Lower lobe of right lung (tissue), 2 donors: ENCODE measurements at regions not wholly inside any gene's neighbourhood (a gene's known extent, or its start where the extent isn't known, plus 50 kb on each side); places are given as distances from the start of the nearest gene placed in this dataset.

Experiments used
- ATAC-seq, 2 donors: fragments of 200-7000 bp; cut with Tn5 transposase; one replicate each; pipeline ENCODE4 v1.9.1; 2020 to 2022; ENCODE audit warnings: mild to moderate bottlenecking in 2 of 2, moderate library complexity in 2 of 2
- DNase-seq: peaks from one replicate; pipeline ENCODE4 v3.0.0-alpha.2; 2020
- H3K27ac ChIP-seq: fragments of 200-600 bp; one replicate; pipeline ENCODE4 v1.8.0; 2022
- H3K27me3 ChIP-seq: fragments of 200-600 bp; one replicate; pipeline ENCODE4 v1.8.0; 2022; ENCODE audit warnings: low read depth
- H3K36me3 ChIP-seq: fragments of 200-600 bp; one replicate; pipeline ENCODE4 v1.8.0; 2022; ENCODE audit warnings: mild to moderate bottlenecking
- H3K4me1 ChIP-seq: fragments of 200-600 bp; one replicate; pipeline ENCODE4 v1.8.0; 2022
- H3K4me3 ChIP-seq: fragments of 200-600 bp; one replicate; pipeline ENCODE4 v1.8.0; 2022; ENCODE audit warnings: mild to moderate bottlenecking
- H3K9me3 ChIP-seq: fragments of 200-600 bp; one replicate; pipeline ENCODE4 v1.8.0; 2022
- CTCF ChIP-seq: fragments of 200-600 bp; IDR thresholded peaks from one replicate; pipeline ENCODE4 v1.8.0; 2022; ENCODE audit warnings: antibody characterized with exemption, mild to moderate bottlenecking
- intact Hi-C: fragments of 100-400 bp; cut with DNase I; formaldehyde crosslinking; loops from one replicate; pipeline ENCODE4 v1.11.0; 2022
- donor health status: DM: no; HTN: yes; CAD: no; lungs with severe emphysema.

GRCh38 chr6:56756219-56756789 lies 113.6 kb upstream of the DST start:
- peak; percentile 11 to 57 for ATAC-seq

GRCh38 chr6:56755040-56755439 lies 112.4 kb upstream of the DST start:
- intact Hi-C loops: no loop called here
- Histone ChIP-seq H3K27ac (no peak overlapping the region), H3K4me1 (peaks cover 42% of the 10 kb centered on the region), H3K9me3 (no peaks in the 10 kb centered on the region), H3K4me3 (no peak overlapping the region), H3K27me3 (no peaks in the 10 kb centered on the region), H3K36me3 (no peaks in the 10 kb centered on the region)
- TF ChIP-seq CTCF: no peak
- DNase-seq (no peak), ATAC-seq (no peak)

More at GRCh38 chr6:56756219-56756789, 113.6 kb upstream of the DST start:
- H3K4me1 ChIP-seq: peaks cover 42% of the 10 kb centered on the region
- H3K27me3 ChIP-seq: no peaks in the 10 kb centered on the region
- TF ChIP-seq CTCF: no peak
- DNase-seq: no peak
- H3K27ac ChIP-seq: peak overlapping the region; percentile 9
- intact Hi-C loops: no loop called here
- H3K9me3 ChIP-seq: no peaks in the 10 kb centered on the region
- no peak overlapping the region for H3K4me3 ChIP-seq
- no peaks in the 10 kb centered on the region for H3K36me3 ChIP-seq

GRCh38 chr6:56753811-56754210 lies 111.1 kb upstream of the DST start:
- Histone ChIP-seq H3K4me1 (peaks cover 42% of the 10 kb centered on the region), H3K27ac (no peak overlapping the region), H3K36me3 (no peaks in the 10 kb centered on the region), H3K9me3 (no peaks in the 10 kb centered on the region), H3K4me3 (no peak overlapping the region), H3K27me3 (no peaks in the 10 kb centered on the region)
- intact Hi-C loops: no loop called here
- ATAC-seq (no peak), DNase-seq (no peak)
- no peak for TF ChIP-seq CTCF

GRCh38 chr6:56752534-56752933 lies 109.8 kb upstream of the DST start:
- Histone ChIP-seq H3K4me1 (peaks cover 32% of the 10 kb centered on the region), H3K36me3 (no peaks in the 10 kb centered on the region), H3K27me3 (no peaks in the 10 kb centered on the region), H3K4me3 (no peak overlapping the region), H3K27ac (no peak overlapping the region), H3K9me3 (no peaks in the 10 kb centered on the region)
- DNase-seq (no peak), ATAC-seq (no peak)
- no peak for TF ChIP-seq CTCF
- intact Hi-C loops: no loop called here

- DNase-seq: no peak
- Histone ChIP-seq H3K27me3 (no peaks in the 10 kb centered on the region), H3K4me3 (no peak overlapping the region), H3K27ac (no peak overlapping the region), H3K4me1 (peaks cover 27% of the 10 kb centered on the region), H3K36me3 (no peaks in the 10 kb centered on the region), H3K9me3 (no peaks in the 10 kb centered on the region)
- TF ChIP-seq CTCF: no peak
- peak; percentile 91 to 95 for ATAC-seq
- intact Hi-C loops: no loop called here
Observed at GRCh38 chr6:56752009-56752408, 109.3 kb upstream of the DST start.
